ENCODE measurements at regions not wholly inside any gene's neighbourhood (a gene's known extent, or its start where the extent isn't known, plus 50 kb on each side); places are given as distances from the start of the nearest gene placed in this dataset.
"Not testable (repeated sequence)": the region's sequence is repeated elsewhere in the genome, so short reads cannot be mapped to it uniquely, and the experiment has no call there.

- no peak overlapping the region for H3K27ac Mint-ChIP-seq (ENCODE audit: low read depth, unreplicated experiment)
- BruUV-seq (replicated peaks), result no TSS peak
- CTCF ChIA-PET, result no interaction called here
Measured at GRCh38 chr1:232351335-232351734, 278.6 kb downstream of the SIPA1L2 start.

GRCh38 chr1:232346844-232347243, 283.1 kb downstream of the SIPA1L2 start:
- Mint-ChIP-seq H3K36me3 (ENCODE audit: insufficient read depth, unreplicated experiment) (no peaks in the 10 kb centered on the region), H3K4me3 (ENCODE audit: unreplicated experiment) (no peak overlapping the region), H3K9me3 (ENCODE audit: unreplicated experiment) (no peaks in the 10 kb centered on the region), H3K27ac (ENCODE audit: low read depth, unreplicated experiment) (no peak overlapping the region), H3K4me1 (ENCODE audit: insufficient read depth, unreplicated experiment) (no peaks in the 10 kb centered on the region), H3K27me3 (ENCODE audit: insufficient read depth, unreplicated experiment) (no peaks in the 10 kb centered on the region)
- no TSS peak for BruUV-seq (replicated peaks)
- CTCF ChIA-PET, result interaction anchor here (1.0 to 1.3 kb wide), 3 partner anchors 11 to 281 kb away, joined by 3 read pairs; no protein-coding TSS in a partner anchor
- POLR2A ChIA-PET, result interaction anchor here (1.4 kb wide), 1 partner anchor 12 kb away, joined by 10 read pairs; no protein-coding TSS in a partner anchor
- no peak for DNase-seq (ENCODE audit: unreplicated experiment)
- intact Hi-C loops (cut with micrococcal nuclease), result no loop called here
- no peak for TF ChIP-seq CTCF (IDR thresholded peaks at IDR 0.05; ENCODE audit: unreplicated experiment)

More at GRCh38 chr1:232351335-232351734, 278.6 kb downstream of the SIPA1L2 start:
- Mint-ChIP-seq H3K4me3 (ENCODE audit: unreplicated experiment) (no peak overlapping the region), H3K27me3 (ENCODE audit: insufficient read depth, unreplicated experiment) (no peaks in the 10 kb centered on the region), H3K36me3 (ENCODE audit: insufficient read depth, unreplicated experiment) (no peaks in the 10 kb centered on the region), H3K4me1 (ENCODE audit: insufficient read depth, unreplicated experiment) (no peaks in the 10 kb centered on the region), H3K9me3 (ENCODE audit: unreplicated experiment) (no peaks in the 10 kb centered on the region)
- no peak for DNase-seq (ENCODE audit: unreplicated experiment)
- TF ChIP-seq CTCF (IDR thresholded peaks at IDR 0.05; ENCODE audit: unreplicated experiment), result no peak
- POLR2A ChIA-PET, result no interaction called here
- intact Hi-C loops (cut with micrococcal nuclease), result no loop called here

GRCh38 chr1:232344791-232345399, 285.0 kb downstream of the SIPA1L2 start:
- H3K9me3 Mint-ChIP-seq (ENCODE audit: unreplicated experiment), result no peaks in the 10 kb centered on the region
- POLR2A ChIA-PET, result no interaction called here
- no TSS peak for BruUV-seq (replicated peaks)
- no peak overlapping the region for H3K4me3 Mint-ChIP-seq (ENCODE audit: unreplicated experiment)
- no peak overlapping the region for H3K27ac Mint-ChIP-seq (ENCODE audit: low read depth, unreplicated experiment)
- CTCF ChIA-PET, result no interaction called here
- intact Hi-C loops (cut with micrococcal nuclease), result no loop called here
- peaks cover 7% of the 10 kb centered on the region for H3K4me1 Mint-ChIP-seq (ENCODE audit: insufficient read depth, unreplicated experiment)
- TF ChIP-seq CTCF (IDR thresholded peaks at IDR 0.05; ENCODE audit: unreplicated experiment), result no peak
- H3K27me3 Mint-ChIP-seq (ENCODE audit: insufficient read depth, unreplicated experiment), result no peaks in the 10 kb centered on the region
- H3K36me3 Mint-ChIP-seq (ENCODE audit: insufficient read depth, unreplicated experiment), result no peaks in the 10 kb centered on the region
- peak; percentile 43 for DNase-seq (ENCODE audit: unreplicated experiment)

- H3K4me3 Mint-ChIP-seq (ENCODE audit: unreplicated experiment); H3K9me3 Mint-ChIP-seq (ENCODE audit: unreplicated experiment); DNase-seq (ENCODE audit: unreplicated experiment); H3K27me3 Mint-ChIP-seq (ENCODE audit: insufficient read depth, unreplicated experiment); intact Hi-C loops (cut with micrococcal nuclease); H3K36me3 Mint-ChIP-seq (ENCODE audit: insufficient read depth, unreplicated experiment); CTCF ChIA-PET; BruUV-seq (replicated peaks); POLR2A ChIA-PET; H3K27ac Mint-ChIP-seq (ENCODE audit: low read depth, unreplicated experiment); H3K4me1 Mint-ChIP-seq (ENCODE audit: insufficient read depth, unreplicated experiment): not testable (repeated sequence)
Measured at GRCh38 chr1:232344186-232344585, 285.7 kb downstream of the SIPA1L2 start.

Data from MCF 10A (cell line).